Keratinocyte (primary cell): ENCODE measurements at regions not wholly inside any gene's neighbourhood (a gene's known extent, or its start where the extent isn't known, plus 50 kb on each side); places are given as distances from the start of the nearest gene placed in this dataset.

Source experiments
- DNase-seq: peaks from one replicate; pipeline ENCODE4 v3.0.0-alpha.2; 2011; ENCODE audit warnings: low read depth, missing footprints, low spot score
- FAIRE-seq: peaks from 2 replicates; lab custom pipeline; 2011; peaks lifted over from hg19 to GRCh38; lab: Jason Lieb, UNC
- H2AFZ ChIP-seq: 2 replicates; pipeline ENCODE4 v1.6.0; 2012; ENCODE audit warnings: low read length, control low read depth, inconsistent platforms; ENCODE audit not compliant: control insufficient read depth
- H3K27ac ChIP-seq: 2 replicates; pipeline ENCODE4 v1.5.1; 2011; ENCODE audit warnings: low read length; ENCODE audit not compliant: control insufficient read depth, insufficient read depth
- H3K27me3 ChIP-seq: 3 replicates; pipeline ENCODE4 v1.6.0; 2011; ENCODE audit warnings: low read length; ENCODE audit not compliant: control insufficient read depth, insufficient read depth; ENCODE audit errors: extremely low read depth
- H3K36me3 ChIP-seq, 2 experiments: 2 replicates in 1 of 2; 3 replicates in 1 of 2; pipeline ENCODE4 v1.5.1; 2011; ENCODE audit warnings: low read length in 2 of 2, mild to moderate bottlenecking in 1 of 2; ENCODE audit not compliant: control insufficient read depth in 2 of 2, insufficient read depth in 2 of 2; ENCODE audit errors: extremely low read depth in 1 of 2
- H3K4me1 ChIP-seq: 3 replicates; pipeline ENCODE4 v1.5.1; 2011; ENCODE audit warnings: low read length; ENCODE audit not compliant: control insufficient read depth, insufficient read depth; ENCODE audit errors: extremely low read depth
- H3K4me2 ChIP-seq: 3 replicates; pipeline ENCODE4 v1.6.0; 2011; ENCODE audit warnings: low read depth, low read length; ENCODE audit not compliant: control insufficient read depth, insufficient read depth; ENCODE audit errors: extremely low read depth
- H3K4me3 ChIP-seq, 3 experiments: fragments of 200-600 bp in 1 of 3; sonication (generic) in 1 of 3; 2 replicates in 2 of 3; 3 replicates in 1 of 3; pipeline ENCODE4 v1.5.1; 2011 to 2016; ENCODE audit warnings: low read length in 3 of 3, mild to moderate bottlenecking in 3 of 3, control low read depth in 2 of 3, inconsistent platforms in 1 of 3, low read depth in 1 of 3, mixed read lengths in 1 of 3, mixed run types in 1 of 3, moderate library complexity in 1 of 3; ENCODE audit not compliant: control insufficient read depth in 2 of 3, insufficient read depth in 2 of 3; ENCODE audit errors: extremely low read depth in 1 of 3
- H3K79me2 ChIP-seq: 2 replicates; pipeline ENCODE4 v1.6.0; 2012; ENCODE audit warnings: low read length; ENCODE audit not compliant: control insufficient read depth, insufficient read depth
- H3K9ac ChIP-seq: 3 replicates; pipeline ENCODE4 v1.6.0; 2011; ENCODE audit warnings: low read length; ENCODE audit not compliant: control insufficient read depth, insufficient read depth; ENCODE audit errors: extremely low read depth
- H3K9me1 ChIP-seq: 3 replicates; pipeline ENCODE4 v1.6.0; 2011; ENCODE audit warnings: low read length; ENCODE audit not compliant: control insufficient read depth, insufficient read depth; ENCODE audit errors: extremely low read depth
- H3K9me3 ChIP-seq: 2 replicates; pipeline ENCODE4 v1.5.1; 2012; ENCODE audit warnings: low read depth, low read length; ENCODE audit not compliant: control insufficient read depth
- H4K20me1 ChIP-seq: 3 replicates; pipeline ENCODE4 v1.6.0; 2011; ENCODE audit warnings: low read length; ENCODE audit not compliant: control insufficient read depth, insufficient read depth; ENCODE audit errors: extremely low read depth
- CTCF ChIP-seq, 3 experiments: IDR thresholded peaks in 1 of 3; conservative IDR thresholded peaks in 1 of 3; optimal IDR thresholded peaks in 1 of 3; 2 replicates in 2 of 3; 3 replicates in 1 of 3; pipeline versions ENCODE3 to v1.5.1; 2011; ENCODE audit warnings: low read length in 3 of 3, mild to moderate bottlenecking in 3 of 3, moderate library complexity in 2 of 3, control low read depth in 1 of 3, inconsistent platforms in 1 of 3; ENCODE audit not compliant: insufficient read depth in 2 of 3; ENCODE audit errors: extremely low read depth in 1 of 3
- EZH2 ChIP-seq: IDR thresholded peaks from one replicate; pipeline ENCODE4 v1.6.1; 2012; ENCODE audit warnings: inconsistent platforms, mild to moderate bottlenecking, low read length, moderate library complexity
- dilution Hi-C: fragments of 300-500 bp; cut with MboI; formaldehyde crosslinking; loops from one replicate; pipeline ENCODE4 v1.7.0; 2020; ENCODE audit warnings: low sequenced_read_pairs; ENCODE audit not compliant: extremely low pct_ligation_motif_present

- TF ChIP-seq EZH2 (no peak), CTCF (optimal IDR thresholded peaks at IDR 0.05 in 1 of 3, IDR thresholded peaks at IDR 0.05 in 1 of 3, conservative IDR thresholded peaks at IDR 0.05 in 1 of 3; ENCODE audit: extremely low read depth in 1 of 3, insufficient read depth in 2 of 3, low read length in 3 of 3) (no peak)
- Histone ChIP-seq H3K9ac (no peak overlapping the region), H3K79me2 (no peaks in the 10 kb centered on the region), H3K9me3 (no peaks in the 10 kb centered on the region), H3K4me3 (no peak overlapping the region), H2AFZ (no peak overlapping the region), H3K27me3 (peaks cover 10% of the 10 kb centered on the region), H3K4me1 (no peaks in the 10 kb centered on the region), H4K20me1 (no peaks in the 10 kb centered on the region), H3K36me3 (no peaks in the 10 kb centered on the region), H3K4me2 (no peak overlapping the region), H3K9me1 (no peaks in the 10 kb centered on the region), H3K27ac (no peak overlapping the region)
- no peak for FAIRE-seq
- no peak for DNase-seq
- dilution Hi-C loops, result no loop called here
Measured at GRCh38 chr1:208639382-208639781, 395.2 kb upstream of the PLXNA2 start.

DNA sequence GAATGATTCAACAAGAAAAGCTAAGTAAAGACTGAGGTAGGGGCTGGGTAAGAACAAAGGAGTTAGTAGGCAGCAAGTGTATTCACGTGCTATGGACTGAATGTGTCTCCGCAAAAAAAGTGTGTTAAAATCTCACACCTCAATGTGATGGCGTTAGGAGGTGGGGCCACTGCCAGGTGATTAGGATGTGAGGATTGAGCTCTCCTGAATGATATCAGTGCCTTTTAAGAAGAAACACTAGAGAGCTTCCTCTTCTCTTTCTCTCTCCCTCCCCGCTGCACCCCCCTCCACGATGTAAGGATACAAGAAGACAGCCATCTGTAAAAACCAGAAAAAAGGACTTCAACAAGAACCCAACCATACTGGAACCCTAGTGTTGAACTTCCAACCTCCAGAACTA is 396.1 kb upstream of the PLXNA2 start:
- H3K9ac ChIP-seq, result no peak overlapping the region
- no peak overlapping the region for H2AFZ ChIP-seq
- no peak overlapping the region for H3K4me3 ChIP-seq
- dilution Hi-C loops, result no loop called here
- no peaks in the 10 kb centered on the region for H3K9me1 ChIP-seq
- no peaks in the 10 kb centered on the region for H4K20me1 ChIP-seq
- H3K27me3 ChIP-seq, result peaks cover 10% of the 10 kb centered on the region
- no peak for FAIRE-seq
- H3K36me3 ChIP-seq, result no peaks in the 10 kb centered on the region
- H3K9me3 ChIP-seq, result no peaks in the 10 kb centered on the region
- no peak overlapping the region for H3K4me2 ChIP-seq
- TF ChIP-seq EZH2 (no peak), CTCF (optimal IDR thresholded peaks at IDR 0.05 in 1 of 3, IDR thresholded peaks at IDR 0.05 in 1 of 3, conservative IDR thresholded peaks at IDR 0.05 in 1 of 3; ENCODE audit: extremely low read depth in 1 of 3, insufficient read depth in 2 of 3, low read length in 3 of 3) (no peak)
- no peak for DNase-seq
- H3K27ac ChIP-seq, result no peak overlapping the region
- H3K4me1 ChIP-seq, result no peaks in the 10 kb centered on the region
- H3K79me2 ChIP-seq, result no peaks in the 10 kb centered on the region
